HCEC 1CT (cell line): ENCODE measurements at regions not wholly inside any gene's neighbourhood (a gene's known extent, or its start where the extent isn't known, plus 50 kb on each side); places are given as distances from the start of the nearest gene placed in this dataset.

Experiments used
- DNase-seq: peaks from one replicate; pipeline ENCODE4 v3.0.0-alpha.2; 2017

GRCh38 chr7:46146454-46147255, 225.6 kb upstream of the IGFBP3 start:
- DNase-seq: peak; percentile 67

- DNase-seq: peak; percentile 97
Measured at GRCh38 chr7:46145412-46145811, 224.3 kb upstream of the IGFBP3 start.

GRCh38 chr7:46143949-46144917, 223.2 kb upstream of the IGFBP3 start:
- no peak for DNase-seq

GRCh38 chr7:46143421-46143820, 222.3 kb upstream of the IGFBP3 start:
- DNase-seq: no peak

GRCh38 chr7:46139079-46139478, 218.0 kb upstream of the IGFBP3 start:
- peak; percentile 82 for DNase-seq

- DNase-seq: no peak
Measured at GRCh38 chr7:46137725-46138124, 216.7 kb upstream of the IGFBP3 start.

- no peak for DNase-seq
Measured at GRCh38 chr7:46135557-46135956, 214.5 kb upstream of the IGFBP3 start.

GRCh38 chr7:46134795-46135194, 213.7 kb upstream of the IGFBP3 start:
- no peak for DNase-seq

- DNase-seq: no peak
Measured at GRCh38 chr7:46134385-46134784, 213.3 kb upstream of the IGFBP3 start.

GRCh38 chr7:46133751-46134150, 212.7 kb upstream of the IGFBP3 start:
- DNase-seq: no peak

- DNase-seq: no peak
Measured at GRCh38 chr7:46133072-46133471, 212.0 kb upstream of the IGFBP3 start.

- DNase-seq: no peak
Measured at GRCh38 chr7:46131916-46132795, 211.1 kb upstream of the IGFBP3 start.

GRCh38 chr7:46129831-46130230, 208.8 kb upstream of the IGFBP3 start:
- DNase-seq: no peak

GRCh38 chr7:46127814-46128213, 206.7 kb upstream of the IGFBP3 start:
- DNase-seq: no peak

GRCh38 chr7:46126675-46127300, 205.7 kb upstream of the IGFBP3 start:
- DNase-seq: no peak

GRCh38 chr7:46123756-46124343, 202.8 kb upstream of the IGFBP3 start:
- no peak for DNase-seq

- DNase-seq: peak; percentile 25
Measured at GRCh38 chr7:46115410-46115809, 194.3 kb upstream of the IGFBP3 start.

GRCh38 chr7:46109437-46109836, 188.4 kb upstream of the IGFBP3 start:
- no peak for DNase-seq

- DNase-seq: no peak
Measured at GRCh38 chr7:46108272-46108671, 187.2 kb upstream of the IGFBP3 start.

- no peak for DNase-seq
Measured at GRCh38 chr7:46107610-46108217, 186.6 kb upstream of the IGFBP3 start.

- no peak for DNase-seq
Measured at GRCh38 chr7:46100521-46100920, 179.4 kb upstream of the IGFBP3 start.
